IPS-NIHi7 (cell line): ENCODE measurements at regions not wholly inside any gene's neighbourhood (a gene's known extent, or its start where the extent isn't known, plus 50 kb on each side); places are given as distances from the start of the nearest gene placed in this dataset.
"Not testable (repeated sequence)": the region's sequence is repeated elsewhere in the genome, so short reads cannot be mapped to it uniquely, and the experiment has no call there.

ENCODE experiments used
- DNase-seq: peaks from one replicate; pipeline ENCODE4 v3.0.0; 2012; ENCODE audit warnings: mixed read lengths; ENCODE audit errors: extremely low spot score

- DNase-seq = no peak
Measured at GRCh38 chr4:33737726-33738125, 2506.6 kb downstream of the ARAP2 start.

- DNase-seq = no peak
Measured at GRCh38 chr4:33739884-33740632, 2504.3 kb downstream of the ARAP2 start.

GRCh38 chr4:33740871-33741270 lies 2503.4 kb downstream of the ARAP2 start:
- not testable (repeated sequence) for DNase-seq

- DNase-seq = no peak
Measured at GRCh38 chr4:33746979-33747378, 2497.3 kb downstream of the ARAP2 start.

GRCh38 chr4:33751050-33751449 lies 2493.3 kb downstream of the ARAP2 start:
- no peak for DNase-seq

GRCh38 chr4:33772582-33772981 lies 2471.7 kb downstream of the ARAP2 start:
- no peak for DNase-seq

GRCh38 chr4:33780952-33781791 lies 2463.1 kb downstream of the ARAP2 start:
- DNase-seq = no peak

- no peak for DNase-seq
Measured at GRCh38 chr4:33785843-33786242, 2458.5 kb downstream of the ARAP2 start.

- no peak for DNase-seq
Measured at GRCh38 chr4:33802578-33802977, 2441.7 kb downstream of the ARAP2 start.

- DNase-seq = no peak
Measured at GRCh38 chr4:33825685-33826084, 2418.6 kb downstream of the ARAP2 start.

GRCh38 chr4:33829356-33829755 lies 2415.0 kb downstream of the ARAP2 start:
- DNase-seq = not testable (repeated sequence)

- DNase-seq = no peak
Measured at GRCh38 chr4:33831442-33832066, 2412.8 kb downstream of the ARAP2 start.

GRCh38 chr4:33835764-33836163 lies 2408.6 kb downstream of the ARAP2 start:
- DNase-seq = not testable (repeated sequence)

GRCh38 chr4:33837043-33837838 lies 2407.1 kb downstream of the ARAP2 start:
- no peak for DNase-seq

GRCh38 chr4:33841120-33841519 lies 2403.2 kb downstream of the ARAP2 start:
- DNase-seq = no peak

GRCh38 chr4:33850371-33850902 lies 2393.9 kb downstream of the ARAP2 start:
- no peak for DNase-seq

- not testable (repeated sequence) for DNase-seq
Measured at GRCh38 chr4:33853670-33854069, 2390.6 kb downstream of the ARAP2 start.

- DNase-seq = no peak
Measured at GRCh38 chr4:33864290-33864859, 2379.9 kb downstream of the ARAP2 start.

GRCh38 chr4:33873791-33874190 lies 2370.5 kb downstream of the ARAP2 start:
- no peak for DNase-seq

GRCh38 chr4:33878710-33879109 lies 2365.6 kb downstream of the ARAP2 start:
- DNase-seq = no peak

GRCh38 chr4:33881176-33881575 lies 2363.1 kb downstream of the ARAP2 start:
- no peak for DNase-seq
